ENCODE measurements at regions not wholly inside any gene's neighbourhood (a gene's known extent, or its start where the extent isn't known, plus 50 kb on each side); places are given as distances from the start of the nearest gene placed in this dataset.

- no peak for TF ChIP-seq SNAPC5 (CRISPR knock-in tag; IDR thresholded peaks at IDR 0.05; ENCODE audit: borderline replicate concordance)
- no peak for TF ChIP-seq SAP130 (CRISPR knock-in tag; IDR thresholded peaks at IDR 0.05; ENCODE audit: low read depth)
- TF ChIP-seq ZNF234 (CRISPR knock-in tag; conservative IDR thresholded peaks at IDR 0.05) = no peak
- no peak for TF ChIP-seq SMYD3 (CRISPR knock-in tag; IDR thresholded peaks at IDR 0.05)
- TF ChIP-seq ZNF333 (CRISPR knock-in tag; IDR thresholded peaks at IDR 0.05; ENCODE audit: borderline replicate concordance) = no peak
- peak; percentile 49 for TF ChIP-seq ZFX (CRISPR knock-in tag; IDR thresholded peaks at IDR 0.05; ENCODE audit: low read depth)
- no peak for TF ChIP-seq KDM3A (CRISPR knock-in tag; IDR thresholded peaks at IDR 0.05; ENCODE audit: low read depth)
- TF ChIP-seq KDM2A (CRISPR knock-in tag; IDR thresholded peaks at IDR 0.05; ENCODE audit: borderline replicate concordance, low read depth) = no peak
- no peak for TF ChIP-seq FOXK2 (IDR thresholded peaks at IDR 0.05)
- TF ChIP-seq MAX (IDR thresholded peaks at IDR 0.05) = no peak; the same call in 1 of the 2 replicates
- no peak for TF ChIP-seq PHF5A (CRISPR knock-in tag; IDR thresholded peaks at IDR 0.05; ENCODE audit: low read depth, unreplicated experiment)
- no peak for TF ChIP-seq ZBTB46 (CRISPR knock-in tag; IDR thresholded peaks at IDR 0.05; ENCODE audit: borderline replicate concordance)
- TF ChIP-seq PAXIP1 (CRISPR knock-in tag; conservative IDR thresholded peaks at IDR 0.05) = peak; percentile 39
- TF ChIP-seq ZSCAN31 (CRISPR knock-in tag; IDR thresholded peaks at IDR 0.05; ENCODE audit: low read depth) = 0 out of 2 replicates have a peak, but pooled peaks have one; percentile 35
- no peak for TF ChIP-seq ZMYM2 (CRISPR knock-in tag; IDR thresholded peaks at IDR 0.05)
- TF ChIP-seq ZNF160 (CRISPR knock-in tag; IDR thresholded peaks at IDR 0.05) = 0 out of 2 replicates have a peak, but pooled peaks have one; percentile 29
- no peak for TF ChIP-seq ZNF629 (CRISPR knock-in tag; conservative IDR thresholded peaks at IDR 0.05)
- TF ChIP-seq ATF7-NPFF (CRISPR knock-in tag; IDR thresholded peaks at IDR 0.05; ENCODE audit: low read depth) = no peak
- no peak for TF ChIP-seq ZKSCAN8 (CRISPR knock-in tag; IDR thresholded peaks at IDR 0.05; ENCODE audit: borderline replicate concordance)
- no peak for TF ChIP-seq MBNL3 (CRISPR knock-in tag; conservative IDR thresholded peaks at IDR 0.05)
- no peak for TF ChIP-seq ZNF772 (CRISPR knock-in tag; IDR thresholded peaks at IDR 0.05)
- no peak for TF ChIP-seq ZNF367 (CRISPR knock-in tag; IDR thresholded peaks at IDR 0.05; ENCODE audit: borderline replicate concordance)
- no peak for TF ChIP-seq NCOA1 (CRISPR knock-in tag; IDR thresholded peaks at IDR 0.05)
- TF ChIP-seq MXD3 (CRISPR knock-in tag; IDR thresholded peaks at IDR 0.05) = no peak
- no peak for TF ChIP-seq PAX8 (CRISPR knock-in tag; IDR thresholded peaks at IDR 0.05; ENCODE audit: borderline replicate concordance)
Observed at GRCh38 chr16:85399583-85400284, 213.4 kb upstream of the GSE1 start (continued).
